ENCODE measurements at regions not wholly inside any gene's neighbourhood (a gene's known extent, or its start where the extent isn't known, plus 50 kb on each side); places are given as distances from the start of the nearest gene placed in this dataset.

DNA sequence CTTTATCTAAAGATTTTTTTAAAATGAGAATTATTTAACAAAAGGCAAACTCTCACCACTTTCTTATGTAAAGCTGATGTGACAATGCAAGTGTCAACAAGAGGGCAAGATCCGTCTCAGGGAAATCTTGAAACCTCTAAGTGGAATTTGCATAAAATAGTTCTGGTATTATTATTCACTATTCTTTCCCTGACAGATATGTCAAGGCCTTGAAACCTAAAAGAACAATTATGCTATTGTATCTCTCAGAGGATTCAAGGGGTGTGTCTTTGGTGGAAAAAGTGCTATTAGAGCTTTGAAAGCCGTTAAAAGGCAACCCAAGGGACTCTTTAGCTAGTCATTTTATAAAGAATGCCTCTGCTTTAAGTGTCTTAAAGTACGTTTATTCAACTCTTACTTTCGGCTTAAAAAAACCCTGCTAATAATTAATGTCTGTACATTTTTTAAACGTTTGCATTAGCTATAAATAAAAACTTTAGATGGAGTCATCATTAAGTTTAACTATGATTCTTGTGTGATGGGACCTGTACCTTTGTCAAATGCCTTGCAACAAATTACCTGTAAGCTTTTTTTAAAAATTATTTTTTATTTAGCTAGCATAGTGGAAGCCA is 585.5 kb downstream of the VRK1 start:
- DNase-seq (ENCODE audit: low read depth in 2 of 3, low spot score in 1 of 3): no peak

DNA sequence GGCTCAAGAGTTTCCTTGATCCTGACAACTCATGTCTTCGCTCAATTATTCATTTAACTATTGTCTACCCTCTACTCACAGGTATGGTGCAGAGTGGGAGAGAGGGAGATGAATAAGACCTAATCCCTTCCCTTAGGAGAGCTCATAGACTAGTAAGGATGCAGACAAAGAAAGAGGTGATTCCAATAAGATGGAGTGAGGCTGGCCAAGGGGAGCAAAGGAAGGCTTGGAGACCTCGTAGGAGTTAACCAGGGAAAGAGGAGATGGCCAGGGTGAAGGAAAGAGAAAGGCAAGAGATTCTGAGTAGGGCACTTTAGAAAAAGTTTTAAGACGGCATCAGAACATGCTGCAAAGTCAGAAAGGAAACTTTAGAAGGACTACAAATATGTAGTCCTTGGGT is 588.5 kb downstream of the VRK1 start:
- no peak for DNase-seq (ENCODE audit: low read depth in 2 of 3, low spot score in 1 of 3)

DNA sequence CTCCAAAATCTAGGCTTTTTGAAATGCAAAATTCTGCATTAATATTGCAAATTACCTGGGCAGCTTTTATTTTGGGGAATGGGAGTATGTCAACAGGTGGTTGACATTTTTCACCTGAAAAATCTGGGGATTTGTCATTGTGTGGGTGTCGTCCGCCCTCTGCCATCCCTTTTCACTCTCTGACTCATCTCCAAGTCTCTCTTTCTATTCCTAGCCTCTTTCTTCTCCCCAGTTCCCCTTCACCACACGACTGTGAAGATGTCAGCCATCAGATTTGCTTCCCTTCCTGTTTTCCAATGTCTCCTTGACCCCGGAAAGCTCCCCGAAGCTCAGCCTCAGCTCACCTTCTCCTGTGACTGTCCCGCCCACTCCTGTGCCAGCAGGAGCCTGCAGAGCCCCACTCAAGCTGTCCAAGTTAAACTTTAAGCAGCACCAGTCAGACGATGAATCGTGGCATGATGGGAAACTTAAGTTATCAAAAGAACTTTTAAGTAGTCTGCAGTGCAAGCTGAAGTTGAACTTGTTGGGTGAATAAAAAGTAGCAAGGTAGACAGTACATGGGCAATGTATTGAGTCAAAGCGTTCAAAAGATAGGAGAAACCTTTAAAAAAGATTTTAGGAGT is 590.2 kb downstream of the VRK1 start:
- DNase-seq (ENCODE audit: low read depth in 2 of 3, low spot score in 1 of 3): no peak

DNA sequence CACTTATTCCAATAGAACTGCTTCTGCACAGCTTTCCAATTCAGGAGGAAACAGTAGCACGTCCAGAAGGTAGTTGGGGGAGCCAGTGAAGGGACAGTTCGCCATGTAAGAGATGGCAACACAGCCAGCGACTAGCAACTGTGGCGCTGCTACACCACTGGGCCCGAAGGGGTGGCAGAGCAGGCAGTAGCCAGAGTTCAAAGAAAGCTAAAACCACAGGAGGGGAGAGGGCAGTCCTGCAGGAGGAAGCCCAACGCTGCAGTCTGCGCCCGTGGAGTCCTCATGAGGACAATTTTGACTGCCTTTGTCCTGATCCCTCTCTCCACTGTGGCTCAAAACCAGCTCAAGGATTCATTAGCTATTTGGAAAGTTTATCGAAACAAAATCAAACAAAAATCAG is 591.2 kb downstream of the VRK1 start:
- DNase-seq (ENCODE audit: low read depth in 2 of 3, low spot score in 1 of 3): no peak

DNA sequence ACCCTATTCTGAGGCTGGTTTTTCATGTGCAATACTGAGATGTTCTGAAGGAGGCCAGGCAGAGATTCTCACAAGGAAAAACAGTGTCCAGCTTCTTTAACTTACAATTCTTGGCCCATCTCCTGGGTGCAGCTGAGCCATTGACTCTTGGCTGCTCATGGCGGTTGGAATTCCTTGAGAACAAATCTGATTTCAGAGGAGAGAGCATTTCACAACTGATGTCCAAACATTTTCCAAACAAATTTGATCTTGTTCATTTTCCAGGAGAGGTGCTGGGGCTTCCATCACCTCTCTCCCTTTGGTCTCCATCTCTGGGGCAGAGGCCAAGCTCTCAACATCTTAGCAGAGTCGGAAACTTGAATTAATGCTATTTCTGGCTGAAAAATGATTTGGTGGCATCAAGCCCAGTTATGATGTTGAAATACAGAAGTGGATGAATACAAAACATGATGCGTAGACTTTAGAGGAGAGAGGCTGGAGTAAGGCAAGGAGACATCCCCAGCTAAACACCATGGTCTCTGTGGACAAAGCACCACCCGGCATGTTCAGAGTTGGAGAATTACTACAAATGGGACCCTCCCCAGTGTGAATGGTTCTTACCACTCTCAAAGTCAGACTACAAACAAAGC is 593.0 kb downstream of the VRK1 start:
- DNase-seq (ENCODE audit: low read depth in 2 of 3, low spot score in 1 of 3): no peak

DNA sequence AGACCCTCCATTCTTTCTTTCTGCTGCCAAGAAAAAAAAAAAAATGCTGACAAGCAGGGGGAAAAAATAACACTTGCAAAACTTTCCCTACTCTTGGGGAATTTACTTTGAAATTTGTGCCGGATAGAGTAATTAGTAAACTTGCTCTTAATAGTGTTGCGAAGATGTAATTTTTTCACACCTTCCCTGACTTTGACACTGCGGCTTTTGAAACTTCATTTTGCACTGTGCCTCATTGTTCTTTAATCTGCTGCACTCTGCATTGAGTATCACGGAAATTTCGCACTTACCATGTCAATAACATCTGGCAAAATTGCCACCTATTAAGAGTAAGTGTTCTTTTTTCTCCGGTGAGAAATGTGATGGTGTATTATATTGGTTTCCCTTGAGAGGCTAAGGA is 596.1 kb downstream of the VRK1 start:
- DNase-seq (ENCODE audit: low read depth in 2 of 3, low spot score in 1 of 3): no peak

DNA sequence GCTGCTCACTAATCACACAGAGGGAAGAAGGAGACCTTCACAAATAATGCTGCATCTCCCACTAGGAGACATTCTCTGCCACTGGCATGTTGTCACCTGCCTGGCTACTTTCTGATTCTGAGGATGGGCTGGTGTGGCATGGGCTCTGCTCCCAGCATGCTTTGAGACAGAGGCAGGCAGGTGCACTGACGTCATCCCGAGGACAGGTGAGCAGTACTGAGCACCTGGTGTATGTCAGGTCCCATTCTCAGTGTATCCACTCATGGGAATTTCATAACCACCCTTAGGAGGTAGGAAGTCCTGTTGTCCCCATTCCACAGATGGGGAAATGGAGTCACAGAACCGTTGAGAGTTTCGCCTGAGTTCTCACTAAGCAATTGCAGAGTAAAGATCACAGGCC is 597.9 kb downstream of the VRK1 start:
- DNase-seq (ENCODE audit: low read depth in 2 of 3, low spot score in 1 of 3): no peak

DNA sequence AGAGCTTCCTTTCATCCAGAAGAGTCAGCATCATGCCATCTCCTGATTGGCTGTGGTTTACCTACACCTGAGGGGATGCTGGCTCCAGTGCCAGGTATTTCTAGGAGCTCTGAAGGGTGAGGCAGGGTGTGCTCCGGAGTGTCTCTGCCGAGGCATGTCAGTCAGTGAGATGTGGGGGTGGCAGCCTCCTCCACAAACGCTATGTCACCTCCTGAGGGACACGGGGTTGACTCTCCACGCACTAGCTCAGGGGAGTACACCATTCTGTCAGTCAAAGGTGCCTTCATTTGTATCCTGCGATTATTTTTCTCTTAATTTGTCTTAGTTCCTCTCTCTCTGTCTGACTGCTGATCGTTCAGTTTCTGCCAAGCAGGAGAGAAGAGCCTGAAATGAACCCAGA is 604.5 kb downstream of the VRK1 start:
- DNase-seq (ENCODE audit: low read depth in 2 of 3, low spot score in 1 of 3): no peak

DNA sequence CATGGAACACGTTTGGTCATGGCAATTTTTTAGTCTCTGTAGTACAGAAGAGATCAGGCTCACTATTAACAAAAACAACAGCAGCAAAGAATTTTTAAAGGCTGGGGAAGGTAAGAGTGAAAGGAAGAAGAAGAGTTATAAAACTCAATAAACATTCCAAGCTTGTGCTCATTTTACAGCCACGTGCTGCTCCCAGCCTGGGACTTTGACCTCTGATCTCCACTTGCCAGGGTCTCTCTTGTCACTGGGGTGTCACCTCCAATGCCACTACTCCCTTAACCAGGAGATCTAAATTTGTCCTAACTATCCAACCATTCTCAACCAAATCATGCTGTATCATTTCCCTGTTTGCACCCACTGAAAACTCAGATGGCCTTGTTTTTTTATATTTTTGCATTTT is 605.1 kb downstream of the VRK1 start:
- DNase-seq (ENCODE audit: low read depth in 2 of 3, low spot score in 1 of 3): no peak

DNA sequence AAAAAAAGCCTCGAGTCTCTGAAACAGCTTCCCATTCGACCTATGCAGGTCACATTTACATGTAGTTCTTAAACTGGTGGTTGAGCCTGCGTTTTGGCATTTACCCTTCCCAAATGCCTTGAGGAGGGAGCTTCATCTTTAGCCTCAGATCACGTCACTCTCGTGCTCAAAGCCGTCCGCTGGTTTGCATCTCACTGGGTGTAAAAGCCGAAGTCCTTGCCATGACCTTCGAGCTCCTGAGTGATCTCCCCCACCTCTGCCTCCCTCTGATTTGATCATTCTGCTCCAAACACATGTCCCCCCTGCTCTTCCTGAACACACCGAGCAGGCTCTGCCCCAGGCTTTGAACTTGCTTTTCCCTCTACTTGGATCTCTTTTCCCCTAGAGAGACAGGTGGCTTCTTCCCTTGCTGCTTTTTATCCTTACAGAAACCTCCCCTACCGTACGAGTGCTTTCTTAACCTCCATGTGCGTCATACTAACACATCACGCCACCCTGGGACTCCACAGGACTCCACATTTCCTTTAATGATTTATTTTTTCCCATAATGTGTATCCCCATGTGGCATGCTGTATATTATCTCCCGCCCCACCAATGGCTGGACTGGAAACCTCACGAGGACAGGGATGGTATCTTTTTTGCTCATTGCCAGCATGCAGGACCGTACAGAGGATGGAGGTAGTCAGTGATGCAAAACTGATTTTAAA is 610.7 kb downstream of the VRK1 start:
- DNase-seq (ENCODE audit: low read depth in 2 of 3, low spot score in 1 of 3): no peak

DNA sequence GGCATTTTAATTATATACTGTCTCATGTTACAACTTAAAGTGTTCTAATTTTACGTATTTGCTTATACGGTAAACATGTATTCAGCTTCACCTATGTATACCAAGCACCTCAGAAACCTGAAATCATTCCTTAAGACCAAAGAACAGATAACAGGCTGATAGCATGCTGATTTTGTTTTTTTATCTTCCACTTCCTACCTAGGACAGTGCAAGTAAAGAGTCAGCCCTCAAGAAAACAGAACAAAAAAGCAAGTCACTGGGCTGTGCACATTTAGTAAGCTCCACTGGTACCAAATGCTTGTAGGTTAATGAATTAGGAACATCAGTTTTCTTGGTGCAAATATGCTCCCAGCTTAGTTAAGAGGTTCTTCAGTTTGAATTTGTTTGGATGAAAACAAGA is 611.3 kb downstream of the VRK1 start:
- DNase-seq (ENCODE audit: low read depth in 2 of 3, low spot score in 1 of 3): no peak

DNA sequence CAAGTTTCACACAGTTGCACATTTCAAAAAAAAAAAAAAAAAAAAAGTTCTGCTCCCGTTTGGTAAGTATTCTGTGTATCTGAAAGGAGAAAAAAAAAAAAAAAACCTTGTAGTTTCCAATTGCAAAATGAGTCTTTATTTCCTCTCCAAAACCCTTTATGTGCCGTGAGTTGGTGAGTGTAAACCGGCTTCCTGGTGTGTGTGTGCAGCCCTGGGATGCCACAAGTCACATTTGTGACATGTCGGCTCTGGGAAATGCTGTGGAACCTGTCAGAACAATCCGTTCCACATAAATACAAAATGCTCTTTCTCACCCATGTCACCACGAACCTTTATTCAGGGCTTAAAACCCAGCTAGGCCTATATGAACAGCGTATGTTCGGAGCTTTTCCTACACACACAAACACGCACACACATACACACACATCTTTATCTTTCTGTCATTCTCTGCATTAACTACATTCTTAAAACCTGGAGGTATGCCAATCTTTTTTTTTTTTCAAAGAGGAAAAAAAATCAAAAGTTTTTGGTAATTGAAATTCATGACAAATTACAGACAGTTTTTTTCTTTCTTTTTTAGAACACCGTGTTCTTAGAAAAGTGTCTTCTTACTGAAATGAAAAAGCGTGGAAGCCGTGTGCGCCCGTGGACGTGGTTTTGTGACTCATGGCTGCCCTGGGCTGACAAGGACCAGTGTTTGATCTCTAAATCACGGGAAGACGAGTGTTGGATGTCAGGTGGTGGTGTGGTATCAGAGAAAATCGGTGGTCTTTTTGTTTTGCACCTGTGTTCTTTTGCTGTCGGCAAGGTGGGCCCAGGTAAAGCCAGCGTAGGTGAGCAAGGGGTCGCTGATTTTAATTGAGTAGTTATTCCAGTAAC is 612.0 kb downstream of the VRK1 start:
- DNase-seq (ENCODE audit: low read depth in 2 of 3, low spot score in 1 of 3): peak; percentile 34 to 46 (median 38)

DNA sequence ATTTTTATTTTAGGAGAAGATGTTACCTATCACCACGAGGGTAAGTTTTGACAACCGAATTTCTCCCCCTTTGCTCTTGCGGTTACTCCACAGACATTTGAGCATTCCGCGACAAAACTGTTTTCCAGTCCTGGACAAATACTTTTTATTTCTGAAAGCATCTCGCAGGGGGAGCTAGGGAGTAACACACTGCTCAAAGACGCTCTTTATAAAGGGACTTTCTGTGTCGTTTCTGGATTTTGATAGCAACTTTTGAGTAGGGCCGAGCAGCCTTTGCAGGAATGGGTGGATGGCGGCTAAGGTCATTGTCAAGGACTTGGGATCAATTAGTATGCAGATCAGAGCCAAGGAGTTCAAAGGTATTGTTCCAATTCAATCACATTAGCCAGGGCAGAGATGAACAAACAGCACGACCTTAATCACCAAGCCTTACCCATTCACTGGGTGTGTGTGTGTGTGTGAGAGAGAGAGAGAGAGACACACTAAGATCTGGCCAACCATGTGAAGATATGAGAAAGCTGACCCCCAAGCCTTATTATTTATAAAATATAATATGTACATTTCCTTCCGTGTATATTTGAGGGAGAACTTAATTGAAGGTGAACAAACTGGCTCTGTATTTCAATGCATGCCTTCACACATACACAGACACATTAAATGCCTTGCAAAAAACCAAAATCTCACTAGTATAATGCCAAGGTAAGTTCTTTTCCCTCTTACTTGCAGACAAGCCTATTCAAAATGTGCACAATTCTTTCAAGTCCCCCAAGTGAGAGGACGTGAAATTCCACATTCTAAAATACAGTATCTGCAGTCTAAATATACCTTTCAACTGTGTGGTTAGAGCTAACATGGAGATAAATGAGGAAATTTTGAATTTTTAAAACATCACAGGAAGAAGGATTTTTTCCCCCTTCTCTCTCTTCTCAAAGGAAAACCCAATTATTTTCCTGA is 613.8 kb downstream of the VRK1 start:
- no peak for DNase-seq (ENCODE audit: low read depth in 2 of 3, low spot score in 1 of 3)

DNA sequence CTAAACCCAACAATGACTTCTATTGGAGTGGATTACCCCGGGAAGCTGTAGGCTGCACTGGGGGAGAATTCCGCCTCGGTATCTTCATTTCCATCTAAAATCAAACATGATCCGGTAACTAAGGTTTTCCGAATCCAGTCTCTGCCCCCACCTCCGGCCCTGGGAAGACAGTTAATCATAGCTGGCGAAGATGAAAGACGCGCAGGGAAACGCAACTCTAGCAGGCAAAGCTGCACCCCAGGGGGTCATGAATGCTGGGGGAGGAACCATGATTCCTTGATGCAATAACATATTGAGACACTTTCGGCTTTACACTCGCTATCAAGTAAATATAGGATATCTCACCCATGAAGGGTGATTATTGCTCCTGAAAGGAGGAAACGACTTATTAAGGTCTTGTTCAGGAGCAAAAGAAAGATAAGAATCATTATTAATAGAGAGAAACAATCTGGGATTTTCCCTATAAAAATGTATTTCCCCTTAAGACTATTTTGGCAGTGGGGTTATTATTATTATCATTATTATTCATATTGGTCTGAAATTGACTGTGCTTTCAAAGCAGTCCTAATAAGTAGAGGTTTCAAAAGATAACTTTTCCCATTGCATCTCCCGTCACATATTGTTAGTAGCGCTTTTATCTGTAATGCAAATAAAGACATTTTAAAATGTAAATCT is 614.9 kb downstream of the VRK1 start:
- no peak for DNase-seq (ENCODE audit: low read depth in 2 of 3, low spot score in 1 of 3)

DNA sequence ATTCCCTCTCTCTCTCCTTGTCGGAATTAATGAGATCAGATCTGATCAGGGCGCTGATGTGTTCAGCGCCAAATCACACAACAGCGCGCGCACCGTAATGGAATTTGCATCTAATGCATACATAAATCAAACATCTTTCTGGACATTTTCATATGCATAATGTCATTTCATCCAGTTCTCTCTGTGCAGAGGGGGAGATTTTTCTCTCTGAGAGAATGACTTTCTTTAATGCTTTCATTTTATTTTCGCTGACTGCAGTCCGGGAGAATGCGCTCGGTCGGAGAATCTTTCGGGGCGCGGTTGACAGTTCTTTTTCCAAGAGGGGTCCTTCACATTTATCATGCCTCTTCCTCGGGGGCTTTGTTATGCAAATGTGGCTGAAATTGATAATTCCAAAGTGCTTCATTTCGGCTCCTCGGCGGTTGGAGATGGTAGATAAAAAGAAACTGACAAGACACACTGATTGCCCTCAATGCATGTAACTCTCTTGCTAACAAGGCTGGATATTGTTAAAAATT is 615.9 kb downstream of the VRK1 start:
- DNase-seq (ENCODE audit: low read depth in 2 of 3, low spot score in 1 of 3): no peak

DNA sequence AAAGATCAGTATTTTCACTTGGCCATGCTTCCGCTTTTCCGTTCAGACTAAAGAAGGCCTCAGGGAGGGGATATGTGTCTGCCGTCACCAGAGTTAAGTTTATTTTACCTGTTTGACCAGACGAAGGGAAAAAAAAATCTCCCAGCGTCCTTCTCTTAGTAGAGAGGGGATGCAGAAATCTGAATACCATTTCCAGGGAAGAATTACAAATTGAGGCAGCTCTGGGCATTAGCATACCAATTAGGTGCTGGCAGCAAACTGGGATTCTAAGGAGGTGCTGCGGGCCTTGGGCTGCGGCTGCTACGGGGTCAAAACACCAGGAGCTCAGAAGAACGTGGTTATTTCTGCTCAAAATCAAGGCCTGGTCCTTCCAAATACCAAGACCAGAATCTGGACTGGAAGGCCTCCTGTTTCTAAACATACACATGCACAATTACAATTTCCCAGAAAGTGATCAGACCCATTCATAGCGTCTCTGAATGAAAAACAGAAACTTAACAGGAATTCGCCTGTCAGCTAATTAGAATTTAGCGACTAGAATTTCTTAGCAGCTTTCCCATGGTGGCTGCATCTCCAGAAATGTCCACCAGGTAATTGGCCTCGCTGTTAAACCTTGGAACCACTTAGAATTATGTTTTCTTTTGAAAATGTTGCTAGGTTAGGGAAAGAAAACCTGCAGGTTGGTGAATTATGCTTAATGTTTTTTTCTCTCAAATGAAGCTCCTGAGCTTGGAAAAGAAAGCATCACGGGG is 617.0 kb downstream of the VRK1 start:
- no peak for DNase-seq (ENCODE audit: low read depth in 2 of 3, low spot score in 1 of 3)

DNA sequence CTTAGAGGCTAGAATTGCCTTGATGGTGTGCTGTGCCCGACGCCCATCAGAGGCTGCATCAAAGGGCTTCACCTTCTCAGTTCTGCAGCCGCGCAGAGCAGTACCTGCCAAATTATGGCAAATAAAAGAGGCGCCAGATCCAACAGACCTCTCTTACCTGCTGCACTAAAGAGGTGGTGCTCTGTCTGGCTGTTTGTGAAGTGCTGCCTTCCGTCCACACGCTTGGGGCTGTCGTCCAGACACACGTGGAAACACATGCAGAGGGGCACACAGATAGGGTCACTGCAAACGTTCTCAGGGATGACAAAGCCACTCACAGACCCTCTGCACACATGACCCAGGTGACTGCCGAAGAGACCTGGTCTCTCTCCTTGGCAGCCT is 617.5 kb downstream of the VRK1 start:
- DNase-seq (ENCODE audit: low read depth in 2 of 3, low spot score in 1 of 3): no peak

DNA sequence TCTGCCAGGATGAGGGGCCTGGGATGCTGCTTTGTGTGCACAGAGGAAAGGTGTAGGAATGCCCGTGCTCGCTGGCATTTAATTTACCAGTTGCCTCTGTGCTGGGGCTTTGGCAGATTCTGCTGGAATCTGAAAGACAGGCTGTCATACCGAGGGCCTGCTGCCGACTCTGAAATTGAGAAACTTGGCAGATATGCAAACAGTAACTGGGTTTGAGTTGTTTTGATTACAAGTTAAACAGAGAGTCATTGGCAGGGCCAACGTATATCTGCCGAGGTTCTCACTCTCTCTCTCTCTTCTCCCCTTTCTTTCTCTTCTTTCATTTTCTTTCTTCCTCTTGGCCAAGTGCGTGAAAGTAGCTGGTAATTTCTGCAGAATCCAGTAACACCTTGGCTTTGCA is 618.7 kb downstream of the VRK1 start:
- no peak for DNase-seq (ENCODE audit: low read depth in 2 of 3, low spot score in 1 of 3)

DNA sequence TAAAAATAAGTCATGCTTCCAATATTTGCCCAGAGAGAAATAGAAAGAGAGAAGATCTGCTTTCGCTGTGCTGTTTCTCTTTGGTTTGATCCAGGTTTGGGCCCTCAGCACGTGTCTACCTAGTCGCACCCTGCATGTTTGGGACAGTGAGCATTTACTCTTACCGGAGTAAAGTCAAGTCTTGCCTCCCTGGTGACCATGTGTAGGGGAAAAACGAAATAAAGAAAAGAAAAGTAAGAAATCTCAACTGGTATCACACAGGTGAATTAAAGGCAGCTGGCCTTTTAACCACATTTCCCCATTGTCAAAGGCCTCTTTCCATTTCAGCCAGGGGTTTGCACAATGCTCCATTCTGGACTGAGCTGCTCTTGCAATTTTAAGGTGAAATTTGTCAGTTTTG is 619.4 kb downstream of the VRK1 start:
- DNase-seq (ENCODE audit: low read depth in 2 of 3, low spot score in 1 of 3): no peak

Data from stimulated activated CD4-positive, alpha-beta T cell treated with anti-CD3 and anti-CD28 coated beads, Interleukin-12 subunit alpha, Interleukin-12 subunit beta, amount 100 ng/mL, for 48 hours (primary cell).